OCI-LY3 (cell line): ENCODE measurements at regions not wholly inside any gene's neighbourhood (a gene's known extent, or its start where the extent isn't known, plus 50 kb on each side); places are given as distances from the start of the nearest gene placed in this dataset.

Source experiments
- H2AFZ ChIP-seq: fragments of 200-600, 300-600 bp; shearing (Covaris generic); 2 replicates; pipeline ENCODE4 v1.6.0; 2014; ENCODE audit warnings: antibody characterized with exemption, low read depth, low read length
- H3K27ac ChIP-seq: fragments of 200-600, 300-600 bp; sonication (generic); 2 replicates; pipeline ENCODE4 v1.5.1; 2014; ENCODE audit warnings: mild to moderate bottlenecking, low read length, moderate library complexity, mixed read lengths
- H3K27me3 ChIP-seq: fragments of 200-600, 300-600 bp; sonication (generic); 2 replicates; pipeline ENCODE4 v1.6.1; 2014; ENCODE audit warnings: low read depth, low read length, mixed read lengths
- H3K36me3 ChIP-seq: fragments of 200-600, 300-600 bp; sonication (generic); replicated peaks from 2 replicates; pipeline ENCODE3; 2014; ENCODE audit warnings: low read depth, low read length, mixed read lengths
- H3K4me1 ChIP-seq: fragments of 300-600, 200-600 bp; sonication (generic); 2 replicates; pipeline ENCODE4 v1.6.1; 2014; ENCODE audit warnings: low read length, mixed read lengths
- H3K4me2 ChIP-seq: fragments of 200-600, 300-600 bp; sonication (generic); 2 replicates; pipeline ENCODE4 v1.6.1; 2014; ENCODE audit warnings: low read length, mixed read lengths
- H3K4me3 ChIP-seq: fragments of 300-600, 200-600 bp; sonication (generic); 2 replicates; pipeline ENCODE4 v1.5.1; 2014; ENCODE audit warnings: antibody characterized with exemption, mild to moderate bottlenecking, low read length, moderate library complexity
- H3K79me2 ChIP-seq: fragments of 300-600, 200-600 bp; shearing (Covaris generic); 2 replicates; pipeline ENCODE4 v1.6.1; 2014; ENCODE audit warnings: mild to moderate bottlenecking, low read length, mixed read lengths
- H3K9ac ChIP-seq: fragments of 300-600, 200-600 bp; shearing (Covaris generic); 2 replicates; pipeline ENCODE4 v1.6.0; 2014; ENCODE audit warnings: mild to moderate bottlenecking, low read length, moderate library complexity
- H3K9me3 ChIP-seq: fragments of 200-600, 300-600 bp; shearing (Covaris generic); 2 replicates; pipeline ENCODE4 v1.6.1; 2014; ENCODE audit warnings: low read length, mixed read lengths; ENCODE audit not compliant: insufficient read depth
- H4K20me1 ChIP-seq: fragments of 200-600, 300-600 bp; sonication (generic); 2 replicates; pipeline ENCODE4 v1.6.1; 2016; ENCODE audit warnings: low read length, mixed read lengths; ENCODE audit not compliant: insufficient read depth
- CTCF ChIP-seq: fragments of 200-600, 300-600 bp; sonication (generic); IDR thresholded peaks from 2 replicates; pipeline ENCODE4 v1.5.1; 2014; ENCODE audit warnings: antibody characterized with exemption, low read length, low read depth
- EZH2phosphoT487 ChIP-seq: fragments of 200-600 bp; shearing (Covaris generic); IDR thresholded peaks from 2 replicates; pipeline ENCODE4 v1.6.1; 2018; ENCODE audit warnings: antibody characterized with exemption, mixed run types, low read depth

DNA sequence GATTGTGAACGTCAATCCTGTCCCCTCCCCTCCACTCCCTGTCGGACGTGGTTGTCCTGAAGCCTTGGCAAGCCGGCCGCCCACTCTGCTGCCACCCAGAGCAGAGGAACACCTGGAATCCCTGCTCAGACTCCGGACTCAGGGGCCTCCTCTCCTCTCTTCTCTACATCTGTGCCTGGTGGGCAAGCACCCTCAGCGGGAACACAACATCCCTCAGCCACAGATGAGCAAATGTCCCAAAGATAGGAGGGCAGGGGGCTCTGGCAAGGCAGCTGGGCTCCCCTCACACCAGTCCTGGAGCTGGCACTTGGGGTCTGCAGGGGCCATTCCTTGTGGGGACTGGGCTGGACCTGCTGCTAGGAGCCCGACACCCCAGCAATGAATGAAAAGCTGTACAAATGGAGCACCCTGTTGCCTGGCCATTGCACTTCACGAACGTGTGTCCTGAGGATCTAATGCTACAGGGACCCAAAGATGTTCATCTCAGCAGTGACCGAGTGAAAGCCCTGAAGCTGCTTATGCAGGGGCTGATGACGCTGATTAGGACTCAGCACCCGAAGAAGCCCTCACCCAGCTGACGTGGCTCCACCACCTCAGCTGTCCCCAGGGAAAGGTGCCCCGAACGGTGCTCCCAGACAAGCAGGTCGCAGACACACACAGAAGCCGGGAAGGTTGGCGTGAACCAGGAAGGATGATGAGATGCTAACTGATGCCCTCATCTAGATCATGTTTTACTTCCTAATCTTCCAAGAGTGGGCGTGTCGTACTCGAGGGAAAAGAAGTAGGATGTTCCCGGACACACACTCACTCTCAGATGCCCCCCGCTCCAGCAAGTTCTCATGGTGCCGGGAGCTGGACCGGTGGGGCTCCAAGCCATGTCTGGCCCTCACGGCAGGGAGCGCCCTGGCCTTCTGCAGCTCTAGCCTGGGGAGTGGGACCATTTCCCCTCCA lies 177.0 kb upstream of the PPP1R26 start:
- Histone ChIP-seq H3K36me3 (no peaks in the 10 kb centered on the region), H2AFZ (no peak overlapping the region), H3K4me1 (no peaks in the 10 kb centered on the region), H3K79me2 (no peaks in the 10 kb centered on the region), H3K4me2 (no peak overlapping the region), H3K27me3 (peaks cover 3% of the 10 kb centered on the region), H3K9me3 (no peaks in the 10 kb centered on the region), H3K27ac (no peak overlapping the region), H4K20me1 (no peaks in the 10 kb centered on the region), H3K4me3 (no peak overlapping the region), H3K9ac (no peak overlapping the region)
- TF ChIP-seq CTCF = no peak
- TF ChIP-seq EZH2phosphoT487 = no peak

GRCh38 chr9:135303280-135303647 lies 176.3 kb upstream of the PPP1R26 start:
- Histone ChIP-seq H2AFZ (no peak overlapping the region), H4K20me1 (no peaks in the 10 kb centered on the region), H3K4me1 (no peaks in the 10 kb centered on the region), H3K27me3 (peaks cover 3% of the 10 kb centered on the region), H3K79me2 (no peaks in the 10 kb centered on the region), H3K27ac (no peak overlapping the region), H3K36me3 (no peaks in the 10 kb centered on the region), H3K9ac (no peak overlapping the region), H3K4me3 (no peak overlapping the region), H3K4me2 (no peak overlapping the region), H3K9me3 (no peaks in the 10 kb centered on the region)
- TF ChIP-seq CTCF (no peak), EZH2phosphoT487 (no peak)

DNA sequence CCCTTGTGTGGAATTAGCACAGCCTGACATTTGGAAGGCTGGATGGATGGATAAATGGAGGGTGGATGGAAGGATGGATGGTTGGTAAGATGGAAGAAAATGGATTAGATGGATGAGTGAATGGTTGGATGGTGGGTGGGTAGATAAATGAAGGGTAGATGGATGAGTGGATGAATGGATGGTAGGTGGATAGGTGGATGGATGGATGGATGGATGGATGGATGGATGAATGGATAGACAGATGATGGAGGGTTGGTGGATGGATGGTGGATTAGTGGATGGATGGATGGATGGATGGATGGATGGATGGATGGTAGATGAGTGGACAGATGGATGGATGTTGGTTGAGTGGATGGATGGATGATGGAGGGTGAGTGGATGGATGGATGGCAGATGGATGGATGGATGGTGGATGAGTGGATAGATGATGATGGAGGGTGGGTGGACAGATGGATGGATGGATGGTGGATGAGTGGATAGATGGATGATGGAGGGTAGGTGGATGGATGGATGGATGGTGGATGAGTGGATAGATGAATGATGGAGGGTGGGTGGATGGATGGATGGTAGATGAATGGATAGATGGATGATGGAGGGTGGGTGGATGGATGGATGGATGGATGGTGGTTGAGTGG lies 175.6 kb upstream of the PPP1R26 start:
- Histone ChIP-seq H3K9ac (no peak overlapping the region), H3K4me2 (no peak overlapping the region), H3K27me3 (peaks cover 3% of the 10 kb centered on the region), H3K36me3 (no peaks in the 10 kb centered on the region), H3K4me3 (no peak overlapping the region), H2AFZ (no peak overlapping the region), H3K9me3 (no peaks in the 10 kb centered on the region), H3K79me2 (no peaks in the 10 kb centered on the region), H3K4me1 (no peaks in the 10 kb centered on the region), H3K27ac (no peak overlapping the region), H4K20me1 (no peaks in the 10 kb centered on the region)
- TF ChIP-seq EZH2phosphoT487 = no peak
- no peak for TF ChIP-seq CTCF

DNA sequence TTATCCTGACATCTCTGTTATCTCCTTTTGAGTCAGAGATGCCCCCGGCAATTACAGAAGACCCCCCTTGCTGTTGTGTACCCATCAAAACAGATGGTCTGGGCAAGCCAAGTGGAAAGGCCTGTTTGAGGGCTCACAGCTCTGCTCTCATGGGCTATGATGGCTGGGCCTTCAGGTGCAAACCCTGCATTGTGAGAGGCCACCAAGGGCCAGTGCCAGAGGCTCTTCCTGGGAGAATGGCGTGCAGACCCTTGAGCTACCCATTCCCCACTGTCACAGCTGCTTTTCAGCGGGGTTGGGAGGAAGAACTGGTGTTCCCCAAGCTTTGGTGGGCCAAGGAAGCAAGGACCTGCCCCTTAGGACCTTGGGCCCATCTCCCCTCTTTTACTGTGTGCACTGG lies 174.7 kb upstream of the PPP1R26 start:
- Histone ChIP-seq H3K9ac (no peak overlapping the region), H3K79me2 (no peaks in the 10 kb centered on the region), H2AFZ (no peak overlapping the region), H3K36me3 (no peaks in the 10 kb centered on the region), H3K4me2 (no peak overlapping the region), H3K4me3 (no peak overlapping the region), H3K27ac (no peak overlapping the region), H3K4me1 (no peaks in the 10 kb centered on the region), H3K9me3 (no peaks in the 10 kb centered on the region), H3K27me3 (peaks cover 3% of the 10 kb centered on the region; the same call in 1 of the 2 replicates), H4K20me1 (no peaks in the 10 kb centered on the region)
- TF ChIP-seq CTCF = no peak
- no peak for TF ChIP-seq EZH2phosphoT487
